Cardiac fibroblast (primary cell): ENCODE measurements at regions not wholly inside any gene's neighbourhood (a gene's known extent, or its start where the extent isn't known, plus 50 kb on each side); places are given as distances from the start of the nearest gene placed in this dataset.

Experiments
- DNase-seq, 2 donors: peaks; one replicate each; pipeline versions ENCODE4 v3.0.0 to v3.0.0-alpha.2; 2010; ENCODE audit warnings: low read depth in 2 of 2
- H3K4me3 ChIP-seq, 2 donors: replicated peaks in 1 of 2; 1 replicate in 1 of 2; 2 replicates in 1 of 2; pipeline ENCODE4 v1.5.1; 2011; ENCODE audit warnings: low read depth in 2 of 2, low read length in 2 of 2, mild to moderate bottlenecking in 2 of 2, moderate library complexity in 1 of 2
- TF ChIP-seq, protein P1 (sequence below): IDR thresholded peaks from one replicate; pipeline ENCODE4 v1.5.1; 2011; ENCODE audit warnings: low read depth, mild to moderate bottlenecking, low read length, inconsistent platforms

- no peak overlapping the region for H3K4me3 ChIP-seq
- TF ChIP-seq, protein P1, sequence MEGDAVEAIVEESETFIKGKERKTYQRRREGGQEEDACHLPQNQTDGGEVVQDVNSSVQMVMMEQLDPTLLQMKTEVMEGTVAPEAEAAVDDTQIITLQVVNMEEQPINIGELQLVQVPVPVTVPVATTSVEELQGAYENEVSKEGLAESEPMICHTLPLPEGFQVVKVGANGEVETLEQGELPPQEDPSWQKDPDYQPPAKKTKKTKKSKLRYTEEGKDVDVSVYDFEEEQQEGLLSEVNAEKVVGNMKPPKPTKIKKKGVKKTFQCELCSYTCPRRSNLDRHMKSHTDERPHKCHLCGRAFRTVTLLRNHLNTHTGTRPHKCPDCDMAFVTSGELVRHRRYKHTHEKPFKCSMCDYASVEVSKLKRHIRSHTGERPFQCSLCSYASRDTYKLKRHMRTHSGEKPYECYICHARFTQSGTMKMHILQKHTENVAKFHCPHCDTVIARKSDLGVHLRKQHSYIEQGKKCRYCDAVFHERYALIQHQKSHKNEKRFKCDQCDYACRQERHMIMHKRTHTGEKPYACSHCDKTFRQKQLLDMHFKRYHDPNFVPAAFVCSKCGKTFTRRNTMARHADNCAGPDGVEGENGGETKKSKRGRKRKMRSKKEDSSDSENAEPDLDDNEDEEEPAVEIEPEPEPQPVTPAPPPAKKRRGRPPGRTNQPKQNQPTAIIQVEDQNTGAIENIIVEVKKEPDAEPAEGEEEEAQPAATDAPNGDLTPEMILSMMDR: no peak
- no peak for DNase-seq
These were observed 50.0 kb upstream of the CDIN1 start for GRCh38 chr15:36529296-36530011.
